Ovary (tissue), 3 donors: ENCODE measurements at regions not wholly inside any gene's neighbourhood (a gene's known extent, or its start where the extent isn't known, plus 50 kb on each side); places are given as distances from the start of the nearest gene placed in this dataset.

ENCODE experiments used
- EP300 ChIP-seq: sonication (generic); formaldehyde crosslinking; IDR thresholded peaks from one replicate; pipeline ENCODE4 v1.6.1; 2017; ENCODE audit warnings: antibody characterized with exemption
- POLR2A ChIP-seq: fragments of 450-650 bp; IDR thresholded peaks from one replicate; pipeline ENCODE4 v1.6.1; 2017; ENCODE audit warnings: antibody characterized with exemption, mild to moderate bottlenecking, moderate library complexity
- TF ChIP-seq, protein P1 (sequence below), 3 donors: fragments of 450-650 bp in 2 of 3; fragments of 200-600 bp in 1 of 3; IDR thresholded peaks; one replicate each; pipeline versions ENCODE4 v1.5.1 to v1.8.0; 2016 to 2022; ENCODE audit warnings: antibody characterized with exemption in 3 of 3, mild to moderate bottlenecking in 1 of 3
- donor health status: DM: no; HTN: no; CAD: no.

DNA sequence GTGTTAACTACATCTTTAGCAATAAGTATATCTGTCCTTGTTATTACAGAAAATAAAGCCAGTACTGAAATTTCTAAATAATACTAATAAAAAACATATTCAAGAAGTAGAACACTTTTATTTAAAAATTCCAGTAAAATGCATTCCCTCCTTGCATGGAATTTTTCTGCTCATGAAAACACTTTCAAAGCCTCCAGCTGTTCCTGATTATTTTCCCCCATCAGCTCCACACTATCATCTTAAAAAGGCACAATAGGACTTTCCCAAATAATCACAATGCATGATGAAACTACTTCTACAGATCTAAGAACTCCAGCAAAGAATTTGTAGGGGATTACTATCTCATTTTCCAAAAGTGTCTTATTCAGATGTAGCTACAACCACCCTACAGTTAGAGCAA is 162.6 kb upstream of the USP25 start:
- TF ChIP-seq, protein P1, sequence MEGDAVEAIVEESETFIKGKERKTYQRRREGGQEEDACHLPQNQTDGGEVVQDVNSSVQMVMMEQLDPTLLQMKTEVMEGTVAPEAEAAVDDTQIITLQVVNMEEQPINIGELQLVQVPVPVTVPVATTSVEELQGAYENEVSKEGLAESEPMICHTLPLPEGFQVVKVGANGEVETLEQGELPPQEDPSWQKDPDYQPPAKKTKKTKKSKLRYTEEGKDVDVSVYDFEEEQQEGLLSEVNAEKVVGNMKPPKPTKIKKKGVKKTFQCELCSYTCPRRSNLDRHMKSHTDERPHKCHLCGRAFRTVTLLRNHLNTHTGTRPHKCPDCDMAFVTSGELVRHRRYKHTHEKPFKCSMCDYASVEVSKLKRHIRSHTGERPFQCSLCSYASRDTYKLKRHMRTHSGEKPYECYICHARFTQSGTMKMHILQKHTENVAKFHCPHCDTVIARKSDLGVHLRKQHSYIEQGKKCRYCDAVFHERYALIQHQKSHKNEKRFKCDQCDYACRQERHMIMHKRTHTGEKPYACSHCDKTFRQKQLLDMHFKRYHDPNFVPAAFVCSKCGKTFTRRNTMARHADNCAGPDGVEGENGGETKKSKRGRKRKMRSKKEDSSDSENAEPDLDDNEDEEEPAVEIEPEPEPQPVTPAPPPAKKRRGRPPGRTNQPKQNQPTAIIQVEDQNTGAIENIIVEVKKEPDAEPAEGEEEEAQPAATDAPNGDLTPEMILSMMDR (IDR thresholded peaks at IDR 0.05): no peak
- TF ChIP-seq POLR2A: no peak
- no peak for TF ChIP-seq EP300
